VCaP (cell line): ENCODE measurements at regions not wholly inside any gene's neighbourhood (a gene's known extent, or its start where the extent isn't known, plus 50 kb on each side); places are given as distances from the start of the nearest gene placed in this dataset.

Source experiments
- H3K27ac ChIP-seq: fragments of 450-650 bp; 2 replicates; pipeline ENCODE4 v1.5.1; 2017
- TF ChIP-seq, protein P1 (sequence below): fragments of 450-650 bp; conservative IDR thresholded peaks from 2 replicates; pipeline ENCODE4 v1.5.1; 2017; ENCODE audit warnings: mild to moderate bottlenecking, moderate library complexity

DNA sequence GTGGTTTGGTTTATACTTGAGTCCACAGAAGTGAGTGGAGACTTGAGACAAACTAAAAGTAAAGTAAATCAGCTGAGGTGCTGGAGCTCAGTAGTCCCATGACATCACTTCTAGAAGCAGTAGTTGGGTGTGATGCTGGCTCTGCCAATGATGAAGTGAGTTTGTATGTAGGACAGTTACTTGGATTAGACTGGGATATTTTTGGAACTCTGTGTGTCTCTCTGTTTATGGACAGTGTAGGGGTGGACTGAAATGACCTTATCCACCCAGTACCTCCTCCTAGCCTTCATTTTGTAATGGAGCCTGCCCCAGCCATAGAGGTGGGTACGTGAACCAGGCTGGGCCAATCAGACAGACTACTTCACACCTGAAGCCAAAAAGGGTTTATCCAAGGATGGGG lies 52.2 kb downstream of the POLR1D start:
- TF ChIP-seq, protein P1, sequence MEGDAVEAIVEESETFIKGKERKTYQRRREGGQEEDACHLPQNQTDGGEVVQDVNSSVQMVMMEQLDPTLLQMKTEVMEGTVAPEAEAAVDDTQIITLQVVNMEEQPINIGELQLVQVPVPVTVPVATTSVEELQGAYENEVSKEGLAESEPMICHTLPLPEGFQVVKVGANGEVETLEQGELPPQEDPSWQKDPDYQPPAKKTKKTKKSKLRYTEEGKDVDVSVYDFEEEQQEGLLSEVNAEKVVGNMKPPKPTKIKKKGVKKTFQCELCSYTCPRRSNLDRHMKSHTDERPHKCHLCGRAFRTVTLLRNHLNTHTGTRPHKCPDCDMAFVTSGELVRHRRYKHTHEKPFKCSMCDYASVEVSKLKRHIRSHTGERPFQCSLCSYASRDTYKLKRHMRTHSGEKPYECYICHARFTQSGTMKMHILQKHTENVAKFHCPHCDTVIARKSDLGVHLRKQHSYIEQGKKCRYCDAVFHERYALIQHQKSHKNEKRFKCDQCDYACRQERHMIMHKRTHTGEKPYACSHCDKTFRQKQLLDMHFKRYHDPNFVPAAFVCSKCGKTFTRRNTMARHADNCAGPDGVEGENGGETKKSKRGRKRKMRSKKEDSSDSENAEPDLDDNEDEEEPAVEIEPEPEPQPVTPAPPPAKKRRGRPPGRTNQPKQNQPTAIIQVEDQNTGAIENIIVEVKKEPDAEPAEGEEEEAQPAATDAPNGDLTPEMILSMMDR, result no peak
- no peak overlapping the region for H3K27ac ChIP-seq

DNA sequence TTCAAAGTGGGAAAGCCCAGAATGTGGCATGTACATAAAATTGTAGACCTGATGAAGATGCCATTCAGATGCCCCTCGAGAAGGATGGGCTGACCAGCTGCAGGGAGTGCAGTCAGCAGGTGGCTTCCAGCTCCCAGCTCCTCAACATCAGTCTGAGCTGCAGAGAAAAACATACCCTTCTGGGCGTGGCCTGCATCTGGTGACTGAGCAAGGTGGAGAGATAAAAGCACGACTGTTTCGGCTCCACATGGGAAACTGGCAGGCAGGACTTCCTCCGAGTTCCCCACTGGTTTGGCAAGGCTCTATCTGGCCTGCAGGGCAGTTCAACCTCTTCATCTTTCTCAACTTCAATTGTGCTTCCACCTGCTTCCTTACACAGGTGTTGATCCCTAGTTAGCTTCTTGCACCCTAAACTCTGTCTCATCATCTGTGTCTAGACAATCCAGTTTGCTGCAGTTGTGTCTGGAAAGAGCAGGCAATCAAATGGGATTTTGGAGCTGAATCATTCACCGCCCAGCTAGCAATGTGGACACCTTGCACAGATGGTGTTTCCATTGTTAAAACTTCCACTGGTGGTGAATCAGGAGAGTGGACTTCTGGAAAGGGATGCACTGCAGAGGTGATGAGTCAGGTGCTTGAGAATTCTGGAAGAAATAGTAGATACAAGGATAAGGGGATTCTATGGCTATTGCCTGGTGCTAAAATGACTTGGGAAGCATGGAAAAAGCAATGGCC lies 56.8 kb downstream of the POLR1D start:
- TF ChIP-seq, protein P1, result no peak
- H3K27ac ChIP-seq, result no peak overlapping the region

DNA sequence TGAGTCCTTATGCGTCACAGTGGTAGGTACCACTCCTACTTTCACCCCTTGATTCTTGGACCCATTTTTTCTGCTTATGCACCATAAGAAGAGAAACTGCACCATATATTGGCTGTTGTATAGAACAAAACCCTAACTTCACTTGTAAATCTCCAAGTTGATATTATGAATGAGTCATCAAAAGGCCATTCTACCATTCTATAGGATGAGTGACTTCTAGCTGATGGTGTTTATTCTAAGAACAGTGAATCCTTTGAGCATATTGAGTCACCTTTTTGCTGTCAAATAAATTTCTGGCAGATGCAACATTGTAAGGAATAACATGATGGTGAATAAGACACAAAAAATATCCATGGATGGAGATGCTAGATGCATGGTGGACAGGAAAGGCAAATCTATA lies 57.7 kb downstream of the POLR1D start:
- H3K27ac ChIP-seq, result no peak overlapping the region
- TF ChIP-seq, protein P1, result no peak

DNA sequence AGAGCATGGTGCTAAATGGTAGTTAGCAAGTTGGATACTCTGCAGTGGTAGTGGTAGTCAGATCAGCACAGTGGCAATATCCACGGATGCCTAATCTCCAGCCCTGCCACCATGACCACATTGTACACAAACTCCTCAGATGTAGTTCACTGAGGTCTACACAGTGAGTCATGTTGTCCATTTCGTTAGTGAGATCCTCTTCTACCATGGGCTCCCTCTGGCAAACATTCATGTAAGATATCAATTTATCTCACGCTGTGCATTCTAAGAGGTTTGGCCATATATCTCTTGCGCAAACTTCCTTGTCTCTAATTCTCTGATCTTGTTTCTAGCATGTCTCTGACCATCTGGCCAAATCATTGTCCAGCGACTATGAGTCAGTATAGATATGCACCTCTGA lies 58.2 kb downstream of the POLR1D start:
- no peak overlapping the region for H3K27ac ChIP-seq
- TF ChIP-seq, protein P1, result no peak

DNA sequence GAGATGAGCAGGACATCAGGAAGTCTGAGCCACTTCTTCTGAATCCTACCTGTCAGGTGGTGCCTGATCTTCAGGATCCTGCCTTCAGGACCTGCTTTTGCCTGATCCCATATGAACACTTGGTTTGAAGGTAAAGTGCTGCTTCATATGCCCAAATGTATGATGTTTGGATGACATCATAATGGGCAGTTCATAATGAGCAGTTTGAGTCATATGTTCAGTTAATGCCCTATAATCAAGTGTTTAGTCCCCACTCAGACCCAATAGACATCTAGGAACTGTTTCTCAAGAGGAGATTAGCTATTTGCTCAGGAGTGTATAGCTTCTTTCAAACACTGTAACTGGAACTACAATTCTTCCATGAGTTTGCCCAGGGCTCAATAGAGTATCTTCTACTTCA lies 58.8 kb downstream of the POLR1D start:
- TF ChIP-seq, protein P1, result no peak

DNA sequence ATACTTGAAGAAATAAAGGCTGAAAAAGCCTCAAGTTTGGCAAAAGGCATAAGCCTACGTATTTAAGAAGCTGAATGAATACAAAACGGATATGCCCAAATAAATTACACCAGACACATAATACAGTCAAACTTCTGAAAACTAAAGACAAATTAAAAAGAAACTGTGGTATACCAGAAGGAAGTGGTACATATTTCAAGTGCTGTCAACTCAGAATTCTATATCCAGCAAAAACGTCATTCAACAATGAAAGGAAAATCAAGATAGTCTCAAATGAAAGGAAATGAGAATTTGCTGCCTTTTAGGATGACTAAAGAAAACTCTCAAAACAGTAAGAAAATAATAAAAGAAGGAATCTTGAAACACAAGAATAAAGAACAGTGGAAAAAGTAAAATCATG lies 69.5 kb downstream of the POLR1D start:
- no peak overlapping the region for H3K27ac ChIP-seq
- TF ChIP-seq, protein P1, result no peak

More for the DNA sequence above, 58.8 kb downstream of the POLR1D start:
- H3K27ac ChIP-seq, result no peak overlapping the region

DNA sequence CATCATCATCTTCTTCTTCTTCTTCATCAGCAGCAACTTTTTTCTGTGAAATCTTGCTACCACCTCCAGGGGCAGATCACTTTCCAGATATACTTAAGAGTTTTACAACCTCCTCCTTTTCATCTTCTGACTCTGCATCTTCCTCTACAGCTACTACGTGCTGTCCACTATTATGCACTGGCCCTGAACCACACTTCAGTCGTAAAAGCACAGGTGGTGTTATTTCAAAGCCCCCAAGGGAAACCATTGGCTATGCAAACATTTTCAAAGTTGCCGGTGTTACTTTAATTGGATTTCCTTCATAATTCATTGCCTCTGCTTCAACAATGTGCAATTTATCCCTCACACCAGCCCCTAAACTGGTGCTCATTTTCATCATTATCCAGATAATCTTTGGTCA lies 75.0 kb downstream of the POLR1D start:
- TF ChIP-seq, protein P1, result no peak
- H3K27ac ChIP-seq, result no peak overlapping the region
